ENCODE measurements at regions not wholly inside any gene's neighbourhood (a gene's known extent, or its start where the extent isn't known, plus 50 kb on each side); places are given as distances from the start of the nearest gene placed in this dataset.

DNA sequence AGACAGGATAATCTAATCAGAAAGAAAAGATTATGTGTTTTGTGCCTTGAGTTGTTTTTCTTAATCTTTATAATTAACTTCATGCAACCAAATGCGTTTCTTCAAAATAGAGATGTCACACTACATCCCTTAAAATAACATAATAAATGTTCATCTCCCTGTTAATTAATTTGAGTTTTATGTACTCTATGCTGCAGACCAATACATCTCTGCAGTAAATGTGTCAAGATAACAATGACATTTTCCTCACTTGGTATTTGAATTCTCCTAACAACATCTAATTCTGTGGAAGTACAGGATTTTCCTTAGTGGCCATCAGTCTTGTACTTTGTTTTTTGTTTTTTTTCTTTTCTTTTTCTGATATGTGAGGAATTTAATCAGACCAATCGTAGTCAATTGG lies 279.2 kb upstream of the TYRP1 start:
- TF ChIP-seq SMC3 (IDR thresholded peaks at IDR 0.05): no peak
- TF ChIP-seq EP300 (IDR thresholded peaks at IDR 0.05): no peak
- TF ChIP-seq, protein P1, sequence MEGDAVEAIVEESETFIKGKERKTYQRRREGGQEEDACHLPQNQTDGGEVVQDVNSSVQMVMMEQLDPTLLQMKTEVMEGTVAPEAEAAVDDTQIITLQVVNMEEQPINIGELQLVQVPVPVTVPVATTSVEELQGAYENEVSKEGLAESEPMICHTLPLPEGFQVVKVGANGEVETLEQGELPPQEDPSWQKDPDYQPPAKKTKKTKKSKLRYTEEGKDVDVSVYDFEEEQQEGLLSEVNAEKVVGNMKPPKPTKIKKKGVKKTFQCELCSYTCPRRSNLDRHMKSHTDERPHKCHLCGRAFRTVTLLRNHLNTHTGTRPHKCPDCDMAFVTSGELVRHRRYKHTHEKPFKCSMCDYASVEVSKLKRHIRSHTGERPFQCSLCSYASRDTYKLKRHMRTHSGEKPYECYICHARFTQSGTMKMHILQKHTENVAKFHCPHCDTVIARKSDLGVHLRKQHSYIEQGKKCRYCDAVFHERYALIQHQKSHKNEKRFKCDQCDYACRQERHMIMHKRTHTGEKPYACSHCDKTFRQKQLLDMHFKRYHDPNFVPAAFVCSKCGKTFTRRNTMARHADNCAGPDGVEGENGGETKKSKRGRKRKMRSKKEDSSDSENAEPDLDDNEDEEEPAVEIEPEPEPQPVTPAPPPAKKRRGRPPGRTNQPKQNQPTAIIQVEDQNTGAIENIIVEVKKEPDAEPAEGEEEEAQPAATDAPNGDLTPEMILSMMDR (IDR thresholded peaks at IDR 0.05): no peak
- no peak for TF ChIP-seq SREBF2 (IDR thresholded peaks at IDR 0.05)
- no peak for TF ChIP-seq RNF2 (IDR thresholded peaks at IDR 0.05; ENCODE audit: borderline replicate concordance, low read depth)
- TF ChIP-seq, protein P2, sequence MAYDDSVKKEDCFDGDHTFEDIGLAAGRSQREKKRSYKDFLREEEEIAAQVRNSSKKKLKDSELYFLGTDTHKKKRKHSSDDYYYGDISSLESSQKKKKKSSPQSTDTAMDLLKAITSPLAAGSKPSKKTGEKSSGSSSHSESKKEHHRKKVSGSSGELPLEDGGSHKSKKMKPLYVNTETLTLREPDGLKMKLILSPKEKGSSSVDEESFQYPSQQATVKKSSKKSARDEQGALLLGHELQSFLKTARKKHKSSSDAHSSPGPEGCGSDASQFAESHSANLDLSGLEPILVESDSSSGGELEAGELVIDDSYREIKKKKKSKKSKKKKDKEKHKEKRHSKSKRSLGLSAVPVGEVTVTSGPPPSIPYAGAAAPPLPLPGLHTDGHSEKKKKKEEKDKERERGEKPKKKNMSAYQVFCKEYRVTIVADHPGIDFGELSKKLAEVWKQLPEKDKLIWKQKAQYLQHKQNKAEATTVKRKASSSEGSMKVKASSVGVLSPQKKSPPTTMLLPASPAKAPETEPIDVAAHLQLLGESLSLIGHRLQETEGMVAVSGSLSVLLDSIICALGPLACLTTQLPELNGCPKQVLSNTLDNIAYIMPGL (CRISPR knock-in tag; IDR thresholded peaks at IDR 0.05; ENCODE audit: borderline replicate concordance): no peak
- TF ChIP-seq MAZ (IDR thresholded peaks at IDR 0.05; ENCODE audit: borderline replicate concordance, low read depth, low read length): no peak
- TF ChIP-seq FOSB (CRISPR knock-in tag; IDR thresholded peaks at IDR 0.05): no peak

All from A549 (cell line).